ENCODE measurements at regions not wholly inside any gene's neighbourhood (a gene's known extent, or its start where the extent isn't known, plus 50 kb on each side); places are given as distances from the start of the nearest gene placed in this dataset.

DNA sequence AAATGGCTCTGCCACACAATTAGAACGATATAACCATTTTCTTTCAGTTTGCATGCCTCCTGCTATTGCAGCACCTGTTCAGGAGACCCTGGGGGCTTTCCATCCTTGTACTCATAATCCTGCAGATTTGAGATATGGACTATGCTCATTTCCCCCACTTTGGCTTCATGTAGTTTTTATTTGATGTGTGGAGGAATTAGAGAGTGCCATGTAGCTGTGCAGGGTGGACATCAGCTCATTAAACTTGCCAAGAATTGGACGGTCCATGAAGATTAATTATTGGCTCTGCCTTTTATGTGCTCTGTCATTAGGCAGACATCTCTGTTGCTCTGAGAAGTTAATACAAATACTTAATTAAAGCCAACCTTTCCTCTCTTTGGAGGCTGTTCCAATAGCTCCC is 66.2 kb upstream of the CD83 start:
- Histone ChIP-seq H3K4me1 (ENCODE audit: control insufficient read depth in 4 of 4, insufficient read depth in 4 of 4, low read length in 3 of 4) (no peaks in the 10 kb centered on the region), H3K27me3 (ENCODE audit: control insufficient read depth in 4 of 4, insufficient read depth in 4 of 4, low read length in 3 of 4) (no peaks in the 10 kb centered on the region), H3K36me3 (ENCODE audit: control insufficient read depth in 4 of 4, insufficient read depth in 3 of 4, low read depth in 1 of 4, low read length in 3 of 4) (no peaks in the 10 kb centered on the region), H3K27ac (ENCODE audit: low read depth in 1 of 2, low read length in 2 of 2) (no peak overlapping the region), H3K4me3 (ENCODE audit: low read depth in 1 of 3, low read length in 3 of 3) (no peak overlapping the region), H3K9ac (ENCODE audit: low read depth in 1 of 2, low read length in 2 of 2) (no peak overlapping the region), H3K9me3 (ENCODE audit: control insufficient read depth in 4 of 4, low read length in 3 of 4) (no peaks in the 10 kb centered on the region)
- TF ChIP-seq HNF4A (conservative IDR thresholded peaks at IDR 0.05), result no peak
- 84% methylated on average over 2 of the region's 2 CpGs for WGBS
- DNase-seq (ENCODE audit: low spot score), result no peak

DNA sequence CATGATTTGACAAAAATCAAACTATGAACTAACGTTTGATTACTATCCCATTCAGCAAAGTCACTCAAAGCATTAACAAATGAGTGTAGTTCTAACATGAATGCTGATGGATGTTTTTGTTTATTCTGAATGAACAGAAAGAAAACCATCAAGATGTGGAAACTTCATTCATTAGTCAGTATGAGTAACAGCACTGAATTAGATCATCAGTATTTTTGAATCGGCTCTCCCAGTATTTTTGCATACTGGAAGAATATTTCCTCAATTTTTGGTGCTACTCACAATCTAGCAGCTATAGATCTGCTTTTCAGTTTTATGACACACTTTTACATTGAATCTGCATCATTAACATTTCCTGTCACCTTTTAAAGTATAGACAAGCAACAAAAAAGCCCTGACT is 63.8 kb upstream of the CD83 start:
- Histone ChIP-seq H3K4me1 (ENCODE audit: control insufficient read depth in 4 of 4, insufficient read depth in 4 of 4, low read length in 3 of 4) (no peaks in the 10 kb centered on the region), H3K36me3 (ENCODE audit: control insufficient read depth in 4 of 4, insufficient read depth in 3 of 4, low read depth in 1 of 4, low read length in 3 of 4) (no peaks in the 10 kb centered on the region), H3K9me3 (ENCODE audit: control insufficient read depth in 4 of 4, low read length in 3 of 4) (no peaks in the 10 kb centered on the region), H3K4me3 (ENCODE audit: low read depth in 1 of 3, low read length in 3 of 3) (no peak overlapping the region), H3K27me3 (ENCODE audit: control insufficient read depth in 4 of 4, insufficient read depth in 4 of 4, low read length in 3 of 4) (no peaks in the 10 kb centered on the region), H3K9ac (ENCODE audit: low read depth in 1 of 2, low read length in 2 of 2) (no peak overlapping the region), H3K27ac (ENCODE audit: low read depth in 1 of 2, low read length in 2 of 2) (no peak overlapping the region)
- DNase-seq (ENCODE audit: low spot score), result no peak
- TF ChIP-seq, protein P1, sequence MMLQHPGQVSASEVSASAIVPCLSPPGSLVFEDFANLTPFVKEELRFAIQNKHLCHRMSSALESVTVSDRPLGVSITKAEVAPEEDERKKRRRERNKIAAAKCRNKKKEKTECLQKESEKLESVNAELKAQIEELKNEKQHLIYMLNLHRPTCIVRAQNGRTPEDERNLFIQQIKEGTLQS (IDR thresholded peaks at IDR 0.05), result no peak
- TF ChIP-seq FOXA2 (IDR thresholded peaks at IDR 0.05) (no peak), TAF1 (conservative IDR thresholded peaks at IDR 0.05) (no peak), GABPA (IDR thresholded peaks at IDR 0.05 in 1 of 2, conservative IDR thresholded peaks at IDR 0.05 in 1 of 2) (no peak), JUND (IDR thresholded peaks at IDR 0.05) (no peak), FOXA1 (IDR thresholded peaks at IDR 0.05) (no peak), EGR1 (IDR thresholded peaks at IDR 0.05; ENCODE audit: low read depth in 2 of 2) (no peak), YY1 (IDR thresholded peaks at IDR 0.05) (no peak), SP1 (IDR thresholded peaks at IDR 0.05) (no peak), RAD21 (IDR thresholded peaks at IDR 0.05) (no peak), RXRA (IDR thresholded peaks at IDR 0.05) (no peak), HNF4A (conservative IDR thresholded peaks at IDR 0.05) (no peak), NR2F2 (IDR thresholded peaks at IDR 0.05) (no peak), HNF4G (IDR thresholded peaks at IDR 0.05) (no peak)
- TF ChIP-seq, protein P2, sequence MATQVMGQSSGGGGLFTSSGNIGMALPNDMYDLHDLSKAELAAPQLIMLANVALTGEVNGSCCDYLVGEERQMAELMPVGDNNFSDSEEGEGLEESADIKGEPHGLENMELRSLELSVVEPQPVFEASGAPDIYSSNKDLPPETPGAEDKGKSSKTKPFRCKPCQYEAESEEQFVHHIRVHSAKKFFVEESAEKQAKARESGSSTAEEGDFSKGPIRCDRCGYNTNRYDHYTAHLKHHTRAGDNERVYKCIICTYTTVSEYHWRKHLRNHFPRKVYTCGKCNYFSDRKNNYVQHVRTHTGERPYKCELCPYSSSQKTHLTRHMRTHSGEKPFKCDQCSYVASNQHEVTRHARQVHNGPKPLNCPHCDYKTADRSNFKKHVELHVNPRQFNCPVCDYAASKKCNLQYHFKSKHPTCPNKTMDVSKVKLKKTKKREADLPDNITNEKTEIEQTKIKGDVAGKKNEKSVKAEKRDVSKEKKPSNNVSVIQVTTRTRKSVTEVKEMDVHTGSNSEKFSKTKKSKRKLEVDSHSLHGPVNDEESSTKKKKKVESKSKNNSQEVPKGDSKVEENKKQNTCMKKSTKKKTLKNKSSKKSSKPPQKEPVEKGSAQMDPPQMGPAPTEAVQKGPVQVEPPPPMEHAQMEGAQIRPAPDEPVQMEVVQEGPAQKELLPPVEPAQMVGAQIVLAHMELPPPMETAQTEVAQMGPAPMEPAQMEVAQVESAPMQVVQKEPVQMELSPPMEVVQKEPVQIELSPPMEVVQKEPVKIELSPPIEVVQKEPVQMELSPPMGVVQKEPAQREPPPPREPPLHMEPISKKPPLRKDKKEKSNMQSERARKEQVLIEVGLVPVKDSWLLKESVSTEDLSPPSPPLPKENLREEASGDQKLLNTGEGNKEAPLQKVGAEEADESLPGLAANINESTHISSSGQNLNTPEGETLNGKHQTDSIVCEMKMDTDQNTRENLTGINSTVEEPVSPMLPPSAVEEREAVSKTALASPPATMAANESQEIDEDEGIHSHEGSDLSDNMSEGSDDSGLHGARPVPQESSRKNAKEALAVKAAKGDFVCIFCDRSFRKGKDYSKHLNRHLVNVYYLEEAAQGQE (IDR thresholded peaks at IDR 0.05), result no peak
- TF ChIP-seq, protein P3, sequence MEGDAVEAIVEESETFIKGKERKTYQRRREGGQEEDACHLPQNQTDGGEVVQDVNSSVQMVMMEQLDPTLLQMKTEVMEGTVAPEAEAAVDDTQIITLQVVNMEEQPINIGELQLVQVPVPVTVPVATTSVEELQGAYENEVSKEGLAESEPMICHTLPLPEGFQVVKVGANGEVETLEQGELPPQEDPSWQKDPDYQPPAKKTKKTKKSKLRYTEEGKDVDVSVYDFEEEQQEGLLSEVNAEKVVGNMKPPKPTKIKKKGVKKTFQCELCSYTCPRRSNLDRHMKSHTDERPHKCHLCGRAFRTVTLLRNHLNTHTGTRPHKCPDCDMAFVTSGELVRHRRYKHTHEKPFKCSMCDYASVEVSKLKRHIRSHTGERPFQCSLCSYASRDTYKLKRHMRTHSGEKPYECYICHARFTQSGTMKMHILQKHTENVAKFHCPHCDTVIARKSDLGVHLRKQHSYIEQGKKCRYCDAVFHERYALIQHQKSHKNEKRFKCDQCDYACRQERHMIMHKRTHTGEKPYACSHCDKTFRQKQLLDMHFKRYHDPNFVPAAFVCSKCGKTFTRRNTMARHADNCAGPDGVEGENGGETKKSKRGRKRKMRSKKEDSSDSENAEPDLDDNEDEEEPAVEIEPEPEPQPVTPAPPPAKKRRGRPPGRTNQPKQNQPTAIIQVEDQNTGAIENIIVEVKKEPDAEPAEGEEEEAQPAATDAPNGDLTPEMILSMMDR (IDR thresholded peaks at IDR 0.05; ENCODE audit: low read depth, low read length, missing input control), result no peak
- TF ChIP-seq, protein P4, sequence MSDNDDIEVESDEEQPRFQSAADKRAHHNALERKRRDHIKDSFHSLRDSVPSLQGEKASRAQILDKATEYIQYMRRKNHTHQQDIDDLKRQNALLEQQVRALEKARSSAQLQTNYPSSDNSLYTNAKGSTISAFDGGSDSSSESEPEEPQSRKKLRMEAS (IDR thresholded peaks at IDR 0.05), result no peak
- TF ChIP-seq, protein P5, sequence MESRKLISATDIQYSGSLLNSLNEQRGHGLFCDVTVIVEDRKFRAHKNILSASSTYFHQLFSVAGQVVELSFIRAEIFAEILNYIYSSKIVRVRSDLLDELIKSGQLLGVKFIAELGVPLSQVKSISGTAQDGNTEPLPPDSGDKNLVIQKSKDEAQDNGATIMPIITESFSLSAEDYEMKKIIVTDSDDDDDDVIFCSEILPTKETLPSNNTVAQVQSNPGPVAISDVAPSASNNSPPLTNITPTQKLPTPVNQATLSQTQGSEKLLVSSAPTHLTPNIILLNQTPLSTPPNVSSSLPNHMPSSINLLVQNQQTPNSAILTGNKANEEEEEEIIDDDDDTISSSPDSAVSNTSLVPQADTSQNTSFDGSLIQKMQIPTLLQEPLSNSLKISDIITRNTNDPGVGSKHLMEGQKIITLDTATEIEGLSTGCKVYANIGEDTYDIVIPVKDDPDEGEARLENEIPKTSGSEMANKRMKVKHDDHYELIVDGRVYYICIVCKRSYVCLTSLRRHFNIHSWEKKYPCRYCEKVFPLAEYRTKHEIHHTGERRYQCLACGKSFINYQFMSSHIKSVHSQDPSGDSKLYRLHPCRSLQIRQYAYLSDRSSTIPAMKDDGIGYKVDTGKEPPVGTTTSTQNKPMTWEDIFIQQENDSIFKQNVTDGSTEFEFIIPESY (IDR thresholded peaks at IDR 0.05), result no peak
- WGBS, result 90% methylated on average over 2 of the region's 2 CpGs
